VCaP (cell line): ENCODE measurements at regions not wholly inside any gene's neighbourhood (a gene's known extent, or its start where the extent isn't known, plus 50 kb on each side); places are given as distances from the start of the nearest gene placed in this dataset.
"Not testable (repeated sequence)": the region's sequence is repeated elsewhere in the genome, so short reads cannot be mapped to it uniquely, and the experiment has no call there.

Source experiments
- H3K27ac ChIP-seq: fragments of 450-650 bp; 2 replicates; pipeline ENCODE4 v1.5.1; 2017
- TF ChIP-seq, protein P1 (sequence below): fragments of 450-650 bp; conservative IDR thresholded peaks from 2 replicates; pipeline ENCODE4 v1.5.1; 2017; ENCODE audit warnings: mild to moderate bottlenecking, moderate library complexity

DNA sequence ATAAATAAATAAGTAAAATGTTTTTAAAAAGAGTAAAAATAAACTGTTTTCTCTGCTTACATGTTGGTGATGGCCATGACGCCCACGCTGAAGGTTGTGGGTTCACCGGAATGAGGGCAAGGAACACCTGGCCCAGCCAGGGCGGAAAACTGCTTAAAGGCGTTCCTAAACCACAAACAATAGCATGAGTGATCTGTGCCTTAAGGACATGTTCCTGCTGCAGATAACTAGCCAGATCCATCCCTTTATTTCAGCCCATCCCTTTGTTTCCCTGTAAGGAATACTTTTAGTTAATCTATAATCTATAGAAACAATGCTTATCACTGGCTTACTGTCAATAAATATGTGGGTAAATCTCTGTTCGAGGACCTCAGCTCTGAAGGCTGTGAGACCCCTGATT is 63.3 kb upstream of the CEP78 start:
- H3K27ac ChIP-seq, result not testable (repeated sequence)

DNA sequence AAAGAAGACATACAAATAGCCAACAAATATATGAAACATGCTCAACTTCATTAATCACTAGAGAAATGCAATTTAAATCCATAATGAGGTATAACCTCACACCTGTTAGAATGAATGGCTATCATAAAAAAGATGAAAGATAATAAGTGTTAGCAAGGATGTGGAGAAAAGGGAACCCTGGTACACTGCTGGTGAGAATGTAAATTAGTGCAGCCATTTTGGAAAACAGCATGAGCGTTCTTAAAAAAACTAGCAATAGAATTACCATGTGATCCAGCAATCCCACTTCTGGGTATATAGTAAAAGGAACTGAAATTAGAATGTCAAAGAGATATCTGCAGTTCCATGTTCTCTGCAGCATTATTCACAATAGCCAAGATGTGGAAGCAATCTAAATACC is 64.2 kb upstream of the CEP78 start:
- no peak overlapping the region for H3K27ac ChIP-seq

DNA sequence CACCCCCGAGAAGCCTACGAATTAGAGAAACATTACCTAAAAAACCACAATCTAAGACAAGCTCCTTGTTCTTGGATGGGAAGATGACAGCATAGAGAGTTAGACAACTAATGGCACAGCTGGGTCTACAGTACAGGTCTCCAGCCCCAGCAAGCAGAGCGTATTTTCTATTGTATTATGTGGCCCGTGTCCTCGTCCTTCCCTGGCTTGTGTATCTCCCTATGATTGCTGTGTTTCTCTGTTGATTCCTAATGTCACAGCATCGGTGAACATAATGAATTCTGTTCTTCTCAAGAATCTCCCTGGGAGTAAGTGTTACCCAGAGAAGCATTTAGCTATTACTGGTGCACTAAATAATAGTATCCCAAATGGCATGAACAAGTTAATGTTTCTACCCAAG is 66.8 kb upstream of the CEP78 start:
- no peak overlapping the region for H3K27ac ChIP-seq
- TF ChIP-seq, protein P1, sequence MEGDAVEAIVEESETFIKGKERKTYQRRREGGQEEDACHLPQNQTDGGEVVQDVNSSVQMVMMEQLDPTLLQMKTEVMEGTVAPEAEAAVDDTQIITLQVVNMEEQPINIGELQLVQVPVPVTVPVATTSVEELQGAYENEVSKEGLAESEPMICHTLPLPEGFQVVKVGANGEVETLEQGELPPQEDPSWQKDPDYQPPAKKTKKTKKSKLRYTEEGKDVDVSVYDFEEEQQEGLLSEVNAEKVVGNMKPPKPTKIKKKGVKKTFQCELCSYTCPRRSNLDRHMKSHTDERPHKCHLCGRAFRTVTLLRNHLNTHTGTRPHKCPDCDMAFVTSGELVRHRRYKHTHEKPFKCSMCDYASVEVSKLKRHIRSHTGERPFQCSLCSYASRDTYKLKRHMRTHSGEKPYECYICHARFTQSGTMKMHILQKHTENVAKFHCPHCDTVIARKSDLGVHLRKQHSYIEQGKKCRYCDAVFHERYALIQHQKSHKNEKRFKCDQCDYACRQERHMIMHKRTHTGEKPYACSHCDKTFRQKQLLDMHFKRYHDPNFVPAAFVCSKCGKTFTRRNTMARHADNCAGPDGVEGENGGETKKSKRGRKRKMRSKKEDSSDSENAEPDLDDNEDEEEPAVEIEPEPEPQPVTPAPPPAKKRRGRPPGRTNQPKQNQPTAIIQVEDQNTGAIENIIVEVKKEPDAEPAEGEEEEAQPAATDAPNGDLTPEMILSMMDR, result no peak

More for the DNA sequence above, 64.2 kb upstream of the CEP78 start:
- TF ChIP-seq, protein P1, result no peak

DNA sequence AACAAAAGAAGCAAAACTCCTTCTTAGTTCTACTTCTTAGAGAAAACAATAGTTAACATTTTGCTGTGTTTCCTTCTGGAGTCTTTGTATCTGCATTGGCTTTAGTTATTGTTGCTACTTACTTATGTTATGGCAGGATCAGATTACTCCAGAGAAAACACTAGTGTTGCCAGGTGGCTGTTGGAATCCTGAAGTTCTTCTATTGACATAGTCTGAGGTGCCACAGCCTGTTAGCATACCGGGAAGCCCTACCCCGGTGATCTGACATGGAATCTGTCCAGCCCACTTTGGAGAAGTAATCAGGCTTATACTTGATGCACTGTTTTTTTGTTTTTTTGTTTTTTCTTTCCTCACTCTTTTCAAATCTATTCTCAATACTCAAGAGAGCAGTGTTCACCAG is 68.5 kb upstream of the CEP78 start:
- TF ChIP-seq, protein P1, result no peak
- H3K27ac ChIP-seq, result peak overlapping the region; percentile 38; the same call in 1 of the 2 replicates

DNA sequence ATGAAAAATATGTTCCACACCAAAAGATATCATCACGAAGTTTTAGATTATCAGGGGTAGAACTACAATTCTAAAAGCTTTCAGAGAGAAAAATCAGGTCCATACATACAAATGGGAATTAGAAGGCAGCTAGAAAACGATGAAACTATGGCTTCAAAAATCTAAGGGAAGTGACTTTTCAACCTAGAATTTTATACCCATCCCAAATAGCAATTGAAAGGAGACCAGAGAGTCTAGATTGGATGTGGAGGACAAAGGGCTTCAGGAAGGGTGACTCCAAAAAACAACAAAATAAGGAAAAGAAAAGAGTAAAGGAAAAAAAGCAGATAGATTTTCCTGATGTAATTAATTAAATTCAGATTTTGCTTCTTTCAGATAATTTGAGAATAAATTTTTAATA is 72.0 kb upstream of the CEP78 start:
- no peak overlapping the region for H3K27ac ChIP-seq
- TF ChIP-seq, protein P1, result no peak

DNA sequence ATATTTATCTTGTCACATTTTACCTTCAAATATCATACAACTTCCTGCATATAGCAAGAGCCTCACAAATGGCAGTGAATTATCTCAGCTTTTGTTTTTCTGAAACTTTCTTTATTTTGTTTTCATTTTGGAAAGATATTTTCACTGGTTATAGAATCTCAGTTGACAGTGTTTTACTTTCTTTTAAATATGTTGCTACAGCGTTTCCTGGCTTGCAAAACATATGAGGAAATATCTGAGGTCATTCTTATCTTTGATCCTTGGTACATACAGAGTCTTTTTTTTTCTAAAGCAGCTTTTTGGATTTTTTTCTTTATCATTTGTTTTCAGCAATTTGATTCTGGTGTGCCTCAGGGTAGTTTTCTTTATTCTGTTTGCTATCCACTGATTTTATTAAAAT is 77.6 kb upstream of the CEP78 start:
- TF ChIP-seq, protein P1, result no peak
- no peak overlapping the region for H3K27ac ChIP-seq

DNA sequence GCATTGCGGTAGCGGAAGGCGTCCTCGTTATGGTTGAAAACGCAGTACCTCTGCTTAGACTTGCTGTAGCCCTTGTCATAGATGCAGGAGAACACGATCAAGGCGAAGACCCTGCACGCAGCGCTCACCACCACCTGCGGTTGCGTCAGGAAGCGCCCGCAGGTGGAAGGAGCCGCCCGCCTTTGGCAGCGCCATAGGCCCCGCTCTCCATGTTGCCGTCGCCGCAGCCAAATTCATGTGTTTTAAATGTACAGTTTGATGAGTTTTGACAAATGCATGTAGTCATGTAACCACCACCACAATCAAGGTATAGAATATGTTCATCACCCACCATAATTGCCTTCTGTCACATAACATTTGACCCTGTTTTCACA is 84.9 kb upstream of the CEP78 start:
- H3K27ac ChIP-seq, result no peak overlapping the region
- TF ChIP-seq, protein P1, result no peak

DNA sequence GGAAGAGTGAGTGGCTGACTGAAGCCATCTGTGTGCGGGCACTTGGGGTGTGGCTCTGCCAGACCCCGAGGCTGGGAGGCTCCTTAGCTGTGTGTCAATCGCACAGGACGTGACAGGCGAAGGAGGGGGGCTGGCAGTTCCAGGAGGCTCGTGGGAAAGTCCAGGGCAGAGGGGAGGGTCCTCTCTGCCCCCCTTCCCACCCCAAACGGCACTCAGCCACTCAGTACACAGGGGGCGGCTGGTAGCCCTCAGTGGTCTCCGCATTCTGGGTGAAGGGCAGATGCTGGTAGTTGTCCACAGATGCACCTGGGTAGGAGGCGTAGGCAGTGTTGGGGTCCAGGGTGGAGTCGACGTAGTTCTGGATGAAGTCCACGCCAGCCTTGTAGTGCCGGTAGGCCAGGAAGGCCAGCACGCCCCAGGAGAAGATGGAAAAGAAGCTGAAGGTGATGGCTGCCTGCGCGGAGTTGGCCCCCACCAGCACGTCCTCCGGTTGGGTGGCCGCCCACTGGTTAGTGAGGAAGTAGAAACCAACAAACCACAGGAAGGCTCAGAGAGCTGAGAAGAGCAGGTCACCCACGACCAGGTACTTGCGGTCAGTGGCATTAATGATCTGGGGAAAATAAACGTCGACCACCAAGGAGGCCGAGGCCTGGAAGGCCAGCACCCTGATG is 85.4 kb upstream of the CEP78 start:
- no peak overlapping the region for H3K27ac ChIP-seq
- TF ChIP-seq, protein P1, result no peak
